Kidney epithelial cell (primary cell): ENCODE measurements at regions not wholly inside any gene's neighbourhood (a gene's known extent, or its start where the extent isn't known, plus 50 kb on each side); places are given as distances from the start of the nearest gene placed in this dataset.

ENCODE experiments used
- DNase-seq: peaks from one replicate; pipeline ENCODE4 v3.0.0-alpha.2; 2010; ENCODE audit warnings: low read depth
- H3K27me3 ChIP-seq: 2 replicates; pipeline ENCODE4 v1.6.0; 2011; ENCODE audit warnings: low read length; ENCODE audit not compliant: control insufficient read depth, insufficient read depth
- H3K36me3 ChIP-seq: 2 replicates; pipeline ENCODE4 v1.5.1; 2011; ENCODE audit warnings: low read length; ENCODE audit not compliant: control insufficient read depth, insufficient read depth
- H3K4me3 ChIP-seq: 2 replicates; pipeline ENCODE4 v1.5.1; 2011; ENCODE audit warnings: low read depth, mild to moderate bottlenecking, control low read depth, low read length
- CTCF ChIP-seq: IDR thresholded peaks from 2 replicates; pipeline ENCODE4 v1.5.1; 2011; ENCODE audit warnings: mild to moderate bottlenecking, moderate library complexity, low read length, control low read depth, inconsistent platforms; ENCODE audit not compliant: insufficient read depth, poor library complexity, severe bottlenecking

GRCh38 chr9:108668938-108669335 is 186.8 kb downstream of the ACTL7B start:
- Histone ChIP-seq H3K36me3 (no peaks in the 10 kb centered on the region), H3K27me3 (no peaks in the 10 kb centered on the region), H3K4me3 (no peak overlapping the region)
- no peak for DNase-seq
- TF ChIP-seq CTCF = no peak

DNA sequence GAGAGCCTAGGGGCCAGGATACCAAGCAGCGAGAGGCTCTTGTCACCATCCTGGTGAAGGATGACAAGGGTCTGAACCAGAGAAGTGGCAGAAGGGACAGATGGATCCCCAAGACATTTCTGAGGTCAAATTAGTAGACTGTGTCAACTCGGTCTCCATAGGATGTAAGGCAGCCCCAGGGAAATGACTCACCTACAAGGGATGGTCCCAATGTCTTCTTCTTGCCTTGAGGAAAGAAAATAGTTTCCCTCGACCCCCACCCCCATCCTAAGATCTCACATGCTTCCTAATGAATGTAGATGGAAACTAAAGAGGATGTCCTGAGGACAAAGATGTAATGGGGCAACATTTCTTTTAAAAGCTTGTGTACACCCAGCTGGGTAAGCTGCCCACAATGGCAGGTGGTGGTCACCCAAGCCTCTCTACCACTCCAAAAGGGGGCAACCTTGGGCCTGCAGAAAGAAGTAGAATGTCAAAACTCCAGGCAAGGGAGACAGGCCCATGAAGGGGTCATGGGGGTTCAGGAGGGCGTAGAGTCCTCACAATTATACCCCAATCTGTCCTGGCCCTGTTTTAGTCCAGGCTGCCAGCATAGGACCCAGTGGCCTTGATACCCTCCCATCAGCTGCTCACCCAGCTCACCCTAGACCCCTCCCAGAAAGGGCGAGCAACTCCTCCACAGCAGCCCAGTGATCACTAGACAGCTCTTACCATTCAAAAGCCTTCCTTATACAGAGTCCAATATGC is 187.4 kb downstream of the ACTL7B start:
- no peak for DNase-seq
- TF ChIP-seq CTCF = no peak
- Histone ChIP-seq H3K4me3 (no peak overlapping the region), H3K36me3 (no peaks in the 10 kb centered on the region), H3K27me3 (no peaks in the 10 kb centered on the region)

DNA sequence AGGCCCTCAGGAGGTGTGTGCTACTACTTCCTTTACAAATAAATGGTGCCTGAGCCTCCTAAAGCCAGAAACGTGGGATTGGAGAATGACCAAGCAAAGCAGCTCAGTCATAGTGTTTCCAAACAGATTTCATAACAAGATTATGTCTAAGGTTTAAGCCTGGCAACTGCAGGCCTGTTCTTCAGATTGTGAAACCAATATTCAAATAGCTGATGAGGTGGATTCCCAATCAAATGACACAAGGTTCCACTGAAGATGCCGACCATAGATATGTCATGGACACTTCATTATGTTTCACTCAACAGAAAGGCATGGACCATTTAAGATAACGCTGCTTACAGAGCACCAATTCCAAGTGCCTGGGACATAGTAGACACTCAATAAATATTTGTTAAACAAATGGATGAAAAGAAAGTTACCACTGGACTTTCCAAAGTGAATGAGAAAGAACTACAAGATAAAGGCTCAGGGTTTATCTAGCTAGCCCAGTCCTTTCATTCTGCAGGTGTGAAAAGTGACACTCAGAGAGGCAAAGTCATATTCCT is 189.5 kb downstream of the ACTL7B start:
- Histone ChIP-seq H3K36me3 (no peaks in the 10 kb centered on the region), H3K27me3 (no peaks in the 10 kb centered on the region), H3K4me3 (no peak overlapping the region)
- DNase-seq = no peak
- no peak for TF ChIP-seq CTCF

- TF ChIP-seq CTCF = no peak
- Histone ChIP-seq H3K4me3 (no peak overlapping the region), H3K36me3 (no peaks in the 10 kb centered on the region), H3K27me3 (no peaks in the 10 kb centered on the region)
- DNase-seq = no peak
These were observed 190.1 kb downstream of the ACTL7B start for GRCh38 chr9:108665521-108666239.

- no peak for TF ChIP-seq CTCF
- H3K4me3 ChIP-seq = no peak overlapping the region
- DNase-seq = no peak
- H3K36me3 ChIP-seq = no peaks in the 10 kb centered on the region
- no peaks in the 10 kb centered on the region for H3K27me3 ChIP-seq
These were observed 191.2 kb downstream of the ACTL7B start for GRCh38 chr9:108664309-108665255.
